Bronchial epithelial cell (primary cell): ENCODE measurements at regions not wholly inside any gene's neighbourhood (a gene's known extent, or its start where the extent isn't known, plus 50 kb on each side); places are given as distances from the start of the nearest gene placed in this dataset.

Experiments used
- DNase-seq: peaks from one replicate; pipeline ENCODE4 v3.0.0-alpha.2; 2010; ENCODE audit warnings: low read depth
- FAIRE-seq: peaks from 2 replicates; lab custom pipeline; 2011; peaks lifted over from hg19 to GRCh38; lab: Jason Lieb, UNC
- H3K27me3 ChIP-seq: 2 replicates; pipeline ENCODE4 v1.5.1; 2011; ENCODE audit warnings: low read length; ENCODE audit not compliant: control insufficient read depth, insufficient read depth
- H3K36me3 ChIP-seq: 2 replicates; pipeline ENCODE4 v1.5.1; 2011; ENCODE audit warnings: low read length; ENCODE audit not compliant: control insufficient read depth, insufficient read depth
- H3K4me3 ChIP-seq: 2 replicates; pipeline ENCODE4 v1.5.1; 2011; ENCODE audit warnings: mild to moderate bottlenecking, low read depth, low read length, control low read depth
- TF ChIP-seq, protein P1 (sequence below): IDR thresholded peaks from 2 replicates; pipeline ENCODE4 v1.5.1; 2011; ENCODE audit warnings: mild to moderate bottlenecking, moderate library complexity, low read length, control low read depth, inconsistent platforms; ENCODE audit not compliant: insufficient read depth, severe bottlenecking

DNA sequence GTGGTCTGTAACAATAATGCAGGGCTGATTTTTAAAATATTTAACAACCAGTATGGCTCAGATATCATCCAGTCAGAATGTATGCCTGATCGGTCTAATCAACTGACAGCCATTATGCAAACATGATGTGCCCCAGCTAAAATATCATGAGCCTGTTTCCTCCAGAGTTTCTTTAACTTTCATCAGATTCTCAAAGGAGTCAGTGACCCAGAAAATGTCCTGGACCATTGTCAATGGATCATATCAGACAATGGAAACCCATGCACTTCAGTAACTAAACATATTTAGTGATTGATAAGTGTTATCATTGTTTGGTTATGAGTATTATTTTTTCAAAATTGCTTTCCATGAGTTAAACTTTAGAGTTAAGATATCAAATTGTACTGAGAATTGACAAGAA is 173.5 kb downstream of the LMBRD1 start:
- no peaks in the 10 kb centered on the region for H3K27me3 ChIP-seq
- H3K4me3 ChIP-seq: no peak overlapping the region
- FAIRE-seq (no peak), DNase-seq (no peak)
- TF ChIP-seq, protein P1, sequence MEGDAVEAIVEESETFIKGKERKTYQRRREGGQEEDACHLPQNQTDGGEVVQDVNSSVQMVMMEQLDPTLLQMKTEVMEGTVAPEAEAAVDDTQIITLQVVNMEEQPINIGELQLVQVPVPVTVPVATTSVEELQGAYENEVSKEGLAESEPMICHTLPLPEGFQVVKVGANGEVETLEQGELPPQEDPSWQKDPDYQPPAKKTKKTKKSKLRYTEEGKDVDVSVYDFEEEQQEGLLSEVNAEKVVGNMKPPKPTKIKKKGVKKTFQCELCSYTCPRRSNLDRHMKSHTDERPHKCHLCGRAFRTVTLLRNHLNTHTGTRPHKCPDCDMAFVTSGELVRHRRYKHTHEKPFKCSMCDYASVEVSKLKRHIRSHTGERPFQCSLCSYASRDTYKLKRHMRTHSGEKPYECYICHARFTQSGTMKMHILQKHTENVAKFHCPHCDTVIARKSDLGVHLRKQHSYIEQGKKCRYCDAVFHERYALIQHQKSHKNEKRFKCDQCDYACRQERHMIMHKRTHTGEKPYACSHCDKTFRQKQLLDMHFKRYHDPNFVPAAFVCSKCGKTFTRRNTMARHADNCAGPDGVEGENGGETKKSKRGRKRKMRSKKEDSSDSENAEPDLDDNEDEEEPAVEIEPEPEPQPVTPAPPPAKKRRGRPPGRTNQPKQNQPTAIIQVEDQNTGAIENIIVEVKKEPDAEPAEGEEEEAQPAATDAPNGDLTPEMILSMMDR: no peak
- no peaks in the 10 kb centered on the region for H3K36me3 ChIP-seq

DNA sequence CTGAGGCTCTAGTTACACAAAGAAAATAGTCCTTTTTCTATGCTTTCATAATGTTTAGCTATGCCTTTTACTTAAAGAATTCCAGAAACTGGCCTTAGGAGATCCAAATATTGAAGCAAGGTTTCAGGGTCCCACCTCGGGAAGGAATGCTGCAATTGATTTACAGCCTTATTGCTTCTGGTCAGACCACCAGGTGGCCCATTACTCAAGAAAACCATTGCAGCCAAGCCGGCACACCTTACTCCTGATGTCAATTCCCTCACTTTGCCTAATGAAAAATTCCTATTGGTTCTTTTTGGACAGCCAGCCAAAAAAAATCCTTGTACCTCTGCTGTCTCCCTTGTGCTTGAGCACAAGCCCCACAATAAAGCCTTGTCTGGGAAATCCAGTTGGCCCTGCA is 173.9 kb downstream of the LMBRD1 start:
- TF ChIP-seq, protein P1: no peak
- Histone ChIP-seq H3K36me3 (no peaks in the 10 kb centered on the region), H3K27me3 (no peaks in the 10 kb centered on the region), H3K4me3 (no peak overlapping the region)
- no peak for FAIRE-seq
- DNase-seq: no peak

DNA sequence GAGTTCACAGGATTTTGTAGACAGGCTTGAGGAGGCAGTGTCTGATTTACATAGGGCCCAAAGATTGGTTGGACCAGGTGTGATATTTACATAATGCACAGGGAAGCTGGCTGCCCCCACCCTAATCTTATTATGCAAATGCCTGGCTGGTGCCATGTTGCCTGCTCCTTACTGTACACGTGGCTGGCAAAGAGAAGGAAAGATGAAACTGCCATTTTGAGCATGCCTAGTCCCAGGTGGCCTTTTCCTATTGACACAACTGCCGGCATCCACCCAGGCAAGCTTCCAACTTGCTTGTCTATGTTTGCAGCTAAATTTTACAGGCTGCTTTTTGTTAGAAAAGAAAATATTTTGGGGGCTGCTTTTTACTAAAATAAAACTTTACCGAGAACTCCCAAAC is 174.6 kb downstream of the LMBRD1 start:
- TF ChIP-seq, protein P1: no peak
- FAIRE-seq (no peak), DNase-seq (no peak)

DNA sequence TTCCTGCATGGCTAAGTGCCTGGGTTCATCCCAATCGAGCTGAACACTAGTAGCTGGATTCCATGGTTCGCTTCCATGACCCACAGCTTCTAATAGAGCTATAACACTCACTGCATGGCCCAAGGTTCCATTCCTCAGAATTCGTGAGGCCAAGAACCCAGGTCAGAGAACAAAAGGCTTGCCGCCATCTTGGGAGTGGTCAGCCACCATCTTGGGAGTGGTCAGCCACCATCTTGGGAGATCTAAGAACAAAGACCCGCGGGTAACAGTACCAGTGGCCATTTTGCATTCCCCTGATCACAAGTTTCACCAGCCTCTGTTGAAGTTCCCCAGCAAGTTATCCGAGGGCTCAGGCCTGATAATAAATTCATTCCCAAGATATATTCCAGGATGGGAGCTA is 179.6 kb downstream of the LMBRD1 start:
- no peak for DNase-seq
- Histone ChIP-seq H3K4me3 (no peak overlapping the region), H3K36me3 (no peaks in the 10 kb centered on the region), H3K27me3 (no peaks in the 10 kb centered on the region)
- no peak for FAIRE-seq
- TF ChIP-seq, protein P1: no peak

More for the DNA sequence above, 174.6 kb downstream of the LMBRD1 start:
- Histone ChIP-seq H3K4me3 (no peak overlapping the region), H3K36me3 (no peaks in the 10 kb centered on the region), H3K27me3 (no peaks in the 10 kb centered on the region)

DNA sequence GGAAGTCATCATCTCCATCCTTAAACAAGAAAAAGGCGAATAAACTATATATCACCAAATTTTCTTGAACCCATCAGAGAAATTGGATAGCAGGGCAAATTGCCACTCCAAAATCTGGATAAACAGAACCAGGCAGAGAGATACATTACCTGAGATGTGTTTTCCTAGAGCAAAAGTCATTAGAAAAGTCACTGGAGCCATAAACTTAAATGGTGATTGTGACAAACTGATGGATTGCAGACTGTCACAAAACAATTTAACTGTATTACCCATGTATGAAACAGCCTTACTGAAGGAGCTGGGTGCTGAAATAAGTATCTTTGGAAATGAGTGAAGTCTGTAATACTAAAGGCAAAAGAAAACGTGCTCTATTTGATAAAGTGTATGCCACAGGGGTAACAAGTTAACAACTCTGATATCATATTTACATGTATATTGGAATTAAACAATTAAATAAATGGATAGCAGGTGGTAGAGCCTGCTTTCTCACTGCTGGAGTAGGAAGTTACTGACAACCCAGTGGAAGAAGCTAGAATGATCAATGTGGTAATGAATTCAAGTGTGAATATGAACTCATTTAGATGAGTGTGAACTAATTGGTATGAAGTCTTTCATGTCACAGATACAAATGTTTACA is 186.9 kb downstream of the LMBRD1 start:
- H3K4me3 ChIP-seq: no peak overlapping the region
- no peaks in the 10 kb centered on the region for H3K27me3 ChIP-seq
- DNase-seq (no peak), FAIRE-seq (no peak)
- TF ChIP-seq, protein P1: no peak
- no peaks in the 10 kb centered on the region for H3K36me3 ChIP-seq

DNA sequence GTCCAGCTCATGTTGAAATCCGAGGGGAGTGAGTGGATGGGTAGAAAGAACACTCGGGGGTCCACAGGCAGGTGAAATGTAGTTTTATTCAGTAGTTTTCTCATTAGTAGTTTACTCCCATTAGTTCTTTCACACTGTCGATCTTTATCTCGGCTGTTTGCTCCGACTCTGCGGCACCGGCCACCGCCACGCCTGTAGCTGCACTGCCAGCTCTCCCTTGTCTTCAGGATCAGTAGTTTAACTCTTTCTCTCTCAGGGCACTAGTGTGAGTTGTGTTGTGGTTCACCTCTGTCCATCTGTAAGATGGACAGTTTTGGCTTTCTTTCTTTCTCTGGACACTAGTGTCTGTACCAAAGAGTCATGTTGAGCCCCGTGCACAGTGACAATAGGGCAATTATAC is 195.7 kb downstream of the LMBRD1 start:
- DNase-seq (no peak), FAIRE-seq (no peak)
- H3K4me3 ChIP-seq: no peak overlapping the region
- TF ChIP-seq, protein P1: no peak
- H3K36me3 ChIP-seq: no peaks in the 10 kb centered on the region
- H3K27me3 ChIP-seq: no peaks in the 10 kb centered on the region
